Neural progenitor cell (in vitro differentiated cells): ENCODE measurements at regions not wholly inside any gene's neighbourhood (a gene's known extent, or its start where the extent isn't known, plus 50 kb on each side); places are given as distances from the start of the nearest gene placed in this dataset.

Experiments used
- DNase-seq: peaks from one replicate; pipeline ENCODE4 v3.0.0-alpha.2; 2016; ENCODE audit warnings: low spot score
- H2AFZ ChIP-seq: fragments of 200-600 bp; sonication (generic); replicated peaks from 2 replicates; pipeline ENCODE4 v1.6.1; 2016; ENCODE audit warnings: antibody characterized with exemption
- H3F3A ChIP-seq: fragments of 200-600 bp; sonication (generic); 2 replicates; pipeline ENCODE4 v1.6.1; 2016; ENCODE audit warnings: antibody characterized with exemption, low read depth
- H3K27ac ChIP-seq: fragments of 200-600 bp; sonication (generic); 2 replicates; pipeline ENCODE4 v1.5.1; 2016; ENCODE audit warnings: mild to moderate bottlenecking
- H3K27me3 ChIP-seq: fragments of 200-600 bp; sonication (generic); 2 replicates; pipeline ENCODE4 v1.6.1; 2016; ENCODE audit warnings: mild to moderate bottlenecking, moderate library complexity
- H3K36me3 ChIP-seq: fragments of 200-600 bp; sonication (generic); 2 replicates; pipeline ENCODE4 v1.5.1; 2016
- H3K4me1 ChIP-seq: fragments of 200-600 bp; sonication (generic); 2 replicates; pipeline ENCODE4 v1.6.1; 2016; ENCODE audit warnings: mixed run types
- H3K4me2 ChIP-seq: fragments of 200-600 bp; sonication (generic); 2 replicates; pipeline ENCODE4 v1.6.1; 2016
- H3K4me3 ChIP-seq: fragments of 200-600 bp; sonication (generic); 2 replicates; pipeline ENCODE4 v1.5.1; 2016
- H3K79me2 ChIP-seq: fragments of 200-600 bp; sonication (generic); 2 replicates; pipeline ENCODE4 v1.6.1; 2016; ENCODE audit warnings: low read depth
- H3K9ac ChIP-seq: fragments of 200-600 bp; sonication (generic); 2 replicates; pipeline ENCODE4 v1.6.1; 2016
- H3K9me3 ChIP-seq: fragments of 200-600 bp; sonication (generic); 2 replicates; pipeline ENCODE4 v1.5.1; 2016; ENCODE audit warnings: low read depth
- H4K20me1 ChIP-seq: fragments of 200-600 bp; sonication (generic); 2 replicates; pipeline ENCODE4 v1.6.1; 2016; ENCODE audit warnings: low read depth
- H3K27ac Mint-ChIP-seq: 3 replicates; pipeline ENCODE4 v1.8.0; 2021; ENCODE audit warnings: mixed read lengths
- H3K27me3 Mint-ChIP-seq: 2 replicates; pipeline ENCODE4 v1.8.0; 2022; ENCODE audit warnings: low read depth, mild to moderate bottlenecking, inconsistent platforms, moderate library complexity, mixed read lengths; ENCODE audit not compliant: insufficient read depth
- H3K36me3 Mint-ChIP-seq: 3 replicates; pipeline ENCODE4 v1.8.0; 2021; ENCODE audit warnings: mixed read lengths
- H3K4me1 Mint-ChIP-seq: 3 replicates; pipeline ENCODE4 v1.8.0; 2021; ENCODE audit warnings: mixed read lengths
- H3K4me3 Mint-ChIP-seq: 3 replicates; pipeline ENCODE4 v1.8.0; 2021; ENCODE audit warnings: mild to moderate bottlenecking, moderate library complexity, mixed read lengths
- H3K9me3 Mint-ChIP-seq: 3 replicates; pipeline ENCODE4 v1.8.0; 2020; ENCODE audit warnings: mixed read lengths
- CTCF ChIP-seq: fragments of 200-600 bp; sonication (generic); IDR thresholded peaks from 2 replicates; pipeline ENCODE4 v1.5.1; 2017; ENCODE audit warnings: antibody characterized with exemption, mild to moderate bottlenecking
- EZH2 ChIP-seq: fragments of 200-600 bp; sonication (generic); IDR thresholded peaks from 2 replicates; pipeline ENCODE4 v1.6.1; 2017; ENCODE audit warnings: antibody characterized with exemption, mild to moderate bottlenecking, moderate library complexity
- EZH2phosphoT487 ChIP-seq: fragments of 200-600 bp; sonication (generic); IDR thresholded peaks from 2 replicates; pipeline ENCODE4 v1.6.1; 2017; ENCODE audit warnings: antibody characterized with exemption

GRCh38 chr6:169341065-169341464, 87.4 kb upstream of the THBS2 start:
- no peak overlapping the region for H3K9ac ChIP-seq
- H3K4me1 Mint-ChIP-seq, result peaks cover 12% of the 10 kb centered on the region
- no peak overlapping the region for H3K27ac ChIP-seq
- no peaks in the 10 kb centered on the region for H3K9me3 ChIP-seq
- no peak for DNase-seq
- no peak overlapping the region for H3K4me3 ChIP-seq
- H3F3A ChIP-seq, result no peaks in the 10 kb centered on the region
- no peaks in the 10 kb centered on the region for H3K27me3 Mint-ChIP-seq
- H4K20me1 ChIP-seq, result no peaks in the 10 kb centered on the region
- no peaks in the 10 kb centered on the region for H3K4me1 ChIP-seq
- H3K79me2 ChIP-seq, result no peaks in the 10 kb centered on the region
- no peaks in the 10 kb centered on the region for H3K27me3 ChIP-seq
- peaks cover 2% of the 10 kb centered on the region for H3K9me3 Mint-ChIP-seq
- no peak overlapping the region for H3K27ac Mint-ChIP-seq
- no peak for TF ChIP-seq EZH2
- TF ChIP-seq EZH2phosphoT487, result no peak
- no peak for TF ChIP-seq CTCF
- no peak overlapping the region for H3K4me2 ChIP-seq
- no peak overlapping the region for H2AFZ ChIP-seq
- peaks cover 2% of the 10 kb centered on the region for H3K36me3 Mint-ChIP-seq
- no peaks in the 10 kb centered on the region for H3K36me3 ChIP-seq
- H3K4me3 Mint-ChIP-seq, result no peak overlapping the region

GRCh38 chr6:169340395-169340794, 86.7 kb upstream of the THBS2 start:
- Histone ChIP-seq H3K9me3 (no peaks in the 10 kb centered on the region), H3F3A (no peaks in the 10 kb centered on the region), H3K4me2 (no peak overlapping the region), H2AFZ (no peak overlapping the region), H3K9ac (no peak overlapping the region), H3K36me3 (no peaks in the 10 kb centered on the region), H3K4me3 (no peak overlapping the region), H4K20me1 (no peaks in the 10 kb centered on the region), H3K4me1 (no peaks in the 10 kb centered on the region), H3K79me2 (no peaks in the 10 kb centered on the region), H3K27me3 (no peaks in the 10 kb centered on the region), H3K27ac (no peak overlapping the region)
- Mint-ChIP-seq H3K27me3 (no peaks in the 10 kb centered on the region), H3K36me3 (peaks cover 2% of the 10 kb centered on the region), H3K9me3 (peaks cover 2% of the 10 kb centered on the region), H3K4me3 (no peak overlapping the region), H3K27ac (no peak overlapping the region), H3K4me1 (peaks cover 12% of the 10 kb centered on the region)
- DNase-seq, result no peak
- TF ChIP-seq EZH2phosphoT487 (no peak), CTCF (no peak), EZH2 (no peak)

GRCh38 chr6:169339731-169340309, 86.2 kb upstream of the THBS2 start:
- peak overlapping the region; percentile 22 for H3K27ac Mint-ChIP-seq
- H3F3A ChIP-seq, result no peaks in the 10 kb centered on the region
- H3K27me3 ChIP-seq, result no peaks in the 10 kb centered on the region
- H3K79me2 ChIP-seq, result no peaks in the 10 kb centered on the region
- H3K4me2 ChIP-seq, result no peak overlapping the region
- H3K9me3 ChIP-seq, result no peaks in the 10 kb centered on the region
- peaks cover 2% of the 10 kb centered on the region for H3K36me3 Mint-ChIP-seq
- H4K20me1 ChIP-seq, result no peaks in the 10 kb centered on the region
- H3K4me1 ChIP-seq, result no peaks in the 10 kb centered on the region
- no peak for DNase-seq
- no peak for TF ChIP-seq EZH2
- TF ChIP-seq EZH2phosphoT487, result no peak
- TF ChIP-seq CTCF, result no peak
- peaks cover 12% of the 10 kb centered on the region for H3K4me1 Mint-ChIP-seq
- H2AFZ ChIP-seq, result no peak overlapping the region
- H3K4me3 ChIP-seq, result no peak overlapping the region
- H3K27ac ChIP-seq, result no peak overlapping the region
- no peaks in the 10 kb centered on the region for H3K36me3 ChIP-seq
- no peak overlapping the region for H3K4me3 Mint-ChIP-seq
- no peaks in the 10 kb centered on the region for H3K27me3 Mint-ChIP-seq
- H3K9ac ChIP-seq, result no peak overlapping the region
- H3K9me3 Mint-ChIP-seq, result peaks cover 2% of the 10 kb centered on the region
